ENCODE measurements at regions not wholly inside any gene's neighbourhood (a gene's known extent, or its start where the extent isn't known, plus 50 kb on each side); places are given as distances from the start of the nearest gene placed in this dataset.

- TF ChIP-seq CTCF (IDR thresholded peaks at IDR 0.05; ENCODE audit: borderline replicate concordance, insufficient read depth, low read depth, low read length), result no peak
- no peak overlapping the region for H3K4me3 ChIP-seq (ENCODE audit: low read depth, low read length)
Measured at GRCh38 chr1:194223596-194223995, 1037.2 kb upstream of the B3GALT2 start.

- TF ChIP-seq CTCF (IDR thresholded peaks at IDR 0.05; ENCODE audit: borderline replicate concordance, insufficient read depth, low read depth, low read length), result no peak
- no peak overlapping the region for H3K4me3 ChIP-seq (ENCODE audit: low read depth, low read length)
Measured at GRCh38 chr1:194215448-194215847, 1029.0 kb upstream of the B3GALT2 start.

- TF ChIP-seq CTCF (IDR thresholded peaks at IDR 0.05; ENCODE audit: borderline replicate concordance, insufficient read depth, low read depth, low read length), result no peak
- no peak overlapping the region for H3K4me3 ChIP-seq (ENCODE audit: low read depth, low read length)
Measured at GRCh38 chr1:194214735-194215134, 1028.3 kb upstream of the B3GALT2 start.

GRCh38 chr1:194209920-194210319 lies 1023.5 kb upstream of the B3GALT2 start:
- no peak overlapping the region for H3K4me3 ChIP-seq (ENCODE audit: low read depth, low read length)
- TF ChIP-seq CTCF (IDR thresholded peaks at IDR 0.05; ENCODE audit: borderline replicate concordance, insufficient read depth, low read depth, low read length), result no peak

- no peak overlapping the region for H3K4me3 ChIP-seq (ENCODE audit: low read depth, low read length)
- no peak for TF ChIP-seq CTCF (IDR thresholded peaks at IDR 0.05; ENCODE audit: borderline replicate concordance, insufficient read depth, low read depth, low read length)
Measured at GRCh38 chr1:194208674-194209073, 1022.3 kb upstream of the B3GALT2 start.

- TF ChIP-seq CTCF (IDR thresholded peaks at IDR 0.05; ENCODE audit: borderline replicate concordance, insufficient read depth, low read depth, low read length), result no peak
- no peak overlapping the region for H3K4me3 ChIP-seq (ENCODE audit: low read depth, low read length)
Measured at GRCh38 chr1:194196562-194196961, 1010.1 kb upstream of the B3GALT2 start.

GRCh38 chr1:194194724-194195123 lies 1008.3 kb upstream of the B3GALT2 start:
- TF ChIP-seq CTCF (IDR thresholded peaks at IDR 0.05; ENCODE audit: borderline replicate concordance, insufficient read depth, low read depth, low read length), result no peak
- H3K4me3 ChIP-seq (ENCODE audit: low read depth, low read length), result no peak overlapping the region

All from GM12875 (cell line).